ENCODE measurements at regions not wholly inside any gene's neighbourhood (a gene's known extent, or its start where the extent isn't known, plus 50 kb on each side); places are given as distances from the start of the nearest gene placed in this dataset.

DNA sequence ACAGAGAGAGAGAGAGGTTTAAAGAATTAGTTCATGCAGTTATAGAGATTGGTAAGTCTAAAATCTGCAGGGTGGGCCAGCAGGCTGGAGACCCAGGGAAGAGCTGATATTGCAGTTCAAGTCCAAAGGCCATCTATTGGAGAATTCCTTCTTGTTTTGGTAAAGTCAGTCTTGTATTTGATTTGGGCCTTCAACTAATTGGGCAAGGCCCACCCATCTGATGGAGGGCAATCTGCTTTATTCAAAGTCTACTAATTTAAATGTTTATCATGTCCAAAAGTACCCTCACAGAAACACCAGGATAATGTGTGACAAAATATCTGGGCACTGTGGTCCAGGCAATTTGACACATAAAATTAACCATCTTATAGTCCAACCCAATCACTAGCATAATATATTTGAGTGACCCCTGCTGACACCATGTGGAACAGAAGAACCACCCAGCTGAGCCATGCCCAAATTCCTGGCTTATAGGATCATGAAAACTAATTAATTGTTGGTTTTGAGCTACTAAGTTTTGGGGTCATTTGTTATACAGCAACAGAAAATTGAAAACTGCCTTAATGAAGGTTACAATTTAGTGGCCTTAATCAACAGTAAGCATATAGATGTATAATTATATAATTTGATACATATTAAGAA, 109.1 kb upstream of the PLXNC1 start (continued):
- TF ChIP-seq, protein P1, sequence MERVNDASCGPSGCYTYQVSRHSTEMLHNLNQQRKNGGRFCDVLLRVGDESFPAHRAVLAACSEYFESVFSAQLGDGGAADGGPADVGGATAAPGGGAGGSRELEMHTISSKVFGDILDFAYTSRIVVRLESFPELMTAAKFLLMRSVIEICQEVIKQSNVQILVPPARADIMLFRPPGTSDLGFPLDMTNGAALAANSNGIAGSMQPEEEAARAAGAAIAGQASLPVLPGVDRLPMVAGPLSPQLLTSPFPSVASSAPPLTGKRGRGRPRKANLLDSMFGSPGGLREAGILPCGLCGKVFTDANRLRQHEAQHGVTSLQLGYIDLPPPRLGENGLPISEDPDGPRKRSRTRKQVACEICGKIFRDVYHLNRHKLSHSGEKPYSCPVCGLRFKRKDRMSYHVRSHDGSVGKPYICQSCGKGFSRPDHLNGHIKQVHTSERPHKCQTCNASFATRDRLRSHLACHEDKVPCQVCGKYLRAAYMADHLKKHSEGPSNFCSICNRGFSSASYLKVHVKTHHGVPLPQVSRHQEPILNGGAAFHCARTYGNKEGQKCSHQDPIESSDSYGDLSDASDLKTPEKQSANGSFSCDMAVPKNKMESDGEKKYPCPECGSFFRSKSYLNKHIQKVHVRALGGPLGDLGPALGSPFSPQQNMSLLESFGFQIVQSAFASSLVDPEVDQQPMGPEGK (CRISPR knock-in tag; IDR thresholded peaks at IDR 0.05; ENCODE audit: borderline replicate concordance), result no peak

DNA sequence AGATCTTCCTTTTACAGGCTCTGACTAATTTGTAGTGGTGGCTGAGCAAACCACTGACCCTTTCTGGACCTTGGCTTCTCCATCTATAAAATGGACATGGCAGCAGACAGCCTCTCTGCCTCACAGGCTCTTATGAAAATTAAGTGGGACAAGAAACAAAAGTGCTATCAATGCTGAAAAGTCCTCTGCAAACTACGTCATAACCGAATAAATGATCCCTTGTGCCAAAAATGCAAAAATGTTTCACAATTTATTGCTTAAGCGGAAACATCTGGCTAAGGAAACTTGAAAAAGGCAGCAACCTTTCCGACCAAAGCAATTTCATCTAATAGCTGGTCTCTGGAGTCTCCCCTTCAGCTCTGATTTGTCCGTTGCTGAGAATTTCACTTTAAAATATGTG, 108.5 kb upstream of the PLXNC1 start:
- TF ChIP-seq, protein P2, sequence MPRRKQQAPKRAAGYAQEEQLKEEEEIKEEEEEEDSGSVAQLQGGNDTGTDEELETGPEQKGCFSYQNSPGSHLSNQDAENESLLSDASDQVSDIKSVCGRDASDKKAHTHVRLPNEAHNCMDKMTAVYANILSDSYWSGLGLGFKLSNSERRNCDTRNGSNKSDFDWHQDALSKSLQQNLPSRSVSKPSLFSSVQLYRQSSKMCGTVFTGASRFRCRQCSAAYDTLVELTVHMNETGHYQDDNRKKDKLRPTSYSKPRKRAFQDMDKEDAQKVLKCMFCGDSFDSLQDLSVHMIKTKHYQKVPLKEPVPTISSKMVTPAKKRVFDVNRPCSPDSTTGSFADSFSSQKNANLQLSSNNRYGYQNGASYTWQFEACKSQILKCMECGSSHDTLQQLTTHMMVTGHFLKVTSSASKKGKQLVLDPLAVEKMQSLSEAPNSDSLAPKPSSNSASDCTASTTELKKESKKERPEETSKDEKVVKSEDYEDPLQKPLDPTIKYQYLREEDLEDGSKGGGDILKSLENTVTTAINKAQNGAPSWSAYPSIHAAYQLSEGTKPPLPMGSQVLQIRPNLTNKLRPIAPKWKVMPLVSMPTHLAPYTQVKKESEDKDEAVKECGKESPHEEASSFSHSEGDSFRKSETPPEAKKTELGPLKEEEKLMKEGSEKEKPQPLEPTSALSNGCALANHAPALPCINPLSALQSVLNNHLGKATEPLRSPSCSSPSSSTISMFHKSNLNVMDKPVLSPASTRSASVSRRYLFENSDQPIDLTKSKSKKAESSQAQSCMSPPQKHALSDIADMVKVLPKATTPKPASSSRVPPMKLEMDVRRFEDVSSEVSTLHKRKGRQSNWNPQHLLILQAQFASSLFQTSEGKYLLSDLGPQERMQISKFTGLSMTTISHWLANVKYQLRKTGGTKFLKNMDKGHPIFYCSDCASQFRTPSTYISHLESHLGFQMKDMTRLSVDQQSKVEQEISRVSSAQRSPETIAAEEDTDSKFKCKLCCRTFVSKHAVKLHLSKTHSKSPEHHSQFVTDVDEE (CRISPR knock-in tag; IDR thresholded peaks at IDR 0.05), result no peak
- no peak for TF ChIP-seq OSR1 (CRISPR knock-in tag; IDR thresholded peaks at IDR 0.05)
- TF ChIP-seq, protein P3, sequence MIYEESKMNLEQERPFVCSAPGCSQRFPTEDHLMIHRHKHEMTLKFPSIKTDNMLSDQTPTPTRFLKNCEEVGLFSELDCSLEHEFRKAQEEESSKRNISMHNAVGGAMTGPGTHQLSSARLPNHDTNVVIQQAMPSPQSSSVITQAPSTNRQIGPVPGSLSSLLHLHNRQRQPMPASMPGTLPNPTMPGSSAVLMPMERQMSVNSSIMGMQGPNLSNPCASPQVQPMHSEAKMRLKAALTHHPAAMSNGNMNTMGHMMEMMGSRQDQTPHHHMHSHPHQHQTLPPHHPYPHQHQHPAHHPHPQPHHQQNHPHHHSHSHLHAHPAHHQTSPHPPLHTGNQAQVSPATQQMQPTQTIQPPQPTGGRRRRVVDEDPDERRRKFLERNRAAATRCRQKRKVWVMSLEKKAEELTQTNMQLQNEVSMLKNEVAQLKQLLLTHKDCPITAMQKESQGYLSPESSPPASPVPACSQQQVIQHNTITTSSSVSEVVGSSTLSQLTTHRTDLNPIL (CRISPR knock-in tag; IDR thresholded peaks at IDR 0.05; ENCODE audit: low read depth), result no peak
- no peak for TF ChIP-seq TOX (CRISPR knock-in tag; IDR thresholded peaks at IDR 0.05; ENCODE audit: borderline replicate concordance)
- TF ChIP-seq, protein P1 (CRISPR knock-in tag; IDR thresholded peaks at IDR 0.05; ENCODE audit: borderline replicate concordance), result no peak
- no peak for TF ChIP-seq BACH2 (CRISPR knock-in tag; IDR thresholded peaks at IDR 0.05; ENCODE audit: borderline replicate concordance)
- no peak for TF ChIP-seq ZFP30 (CRISPR knock-in tag; IDR thresholded peaks at IDR 0.05)
- TF ChIP-seq ZNF565 (CRISPR knock-in tag; conservative IDR thresholded peaks at IDR 0.05; ENCODE audit: low read depth), result no peak
- no peak for TF ChIP-seq GLIS3 (CRISPR knock-in tag; IDR thresholded peaks at IDR 0.05)
- no peak for TF ChIP-seq ISL1 (CRISPR knock-in tag; IDR thresholded peaks at IDR 0.05)
- no peak for TF ChIP-seq ESRRG (CRISPR knock-in tag; IDR thresholded peaks at IDR 0.05)
- TF ChIP-seq SNAI2 (CRISPR knock-in tag; IDR thresholded peaks at IDR 0.05), result no peak
- TF ChIP-seq ARNTL (CRISPR knock-in tag; IDR thresholded peaks at IDR 0.05; ENCODE audit: borderline replicate concordance, low read depth), result no peak
- no peak for TF ChIP-seq ZNF70 (CRISPR knock-in tag; IDR thresholded peaks at IDR 0.05)
- TF ChIP-seq PPARA (CRISPR knock-in tag; IDR thresholded peaks at IDR 0.05; ENCODE audit: borderline replicate concordance), result no peak
- no peak for TF ChIP-seq ZNF8 (CRISPR knock-in tag; IDR thresholded peaks at IDR 0.05)
- ATAC-seq, result no peak

DNA sequence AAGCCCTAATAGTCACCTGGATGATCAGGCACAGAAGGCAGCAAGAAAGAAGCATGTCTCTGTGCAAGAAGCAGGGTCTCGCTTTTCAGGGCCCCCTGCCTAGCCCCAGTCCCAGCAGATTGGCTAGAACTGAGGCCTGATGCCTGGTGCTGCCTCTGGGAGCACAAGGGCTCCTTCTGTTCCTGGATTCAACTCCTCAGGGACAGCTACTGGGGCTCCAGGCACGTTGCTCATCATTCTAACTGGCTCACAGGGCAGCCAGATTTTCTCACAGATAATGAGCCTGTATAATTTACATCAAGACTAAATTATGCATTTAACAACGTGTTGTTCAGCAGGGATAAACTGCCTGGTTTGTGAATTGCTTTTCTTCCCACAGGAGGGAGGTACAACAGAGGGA, 106.5 kb upstream of the PLXNC1 start:
- ATAC-seq, result no peak
- TF ChIP-seq ARNTL (CRISPR knock-in tag; IDR thresholded peaks at IDR 0.05; ENCODE audit: borderline replicate concordance, low read depth) (no peak), TOX (CRISPR knock-in tag; IDR thresholded peaks at IDR 0.05; ENCODE audit: borderline replicate concordance) (no peak), PPARA (CRISPR knock-in tag; IDR thresholded peaks at IDR 0.05; ENCODE audit: borderline replicate concordance) (no peak), ZNF565 (CRISPR knock-in tag; conservative IDR thresholded peaks at IDR 0.05; ENCODE audit: low read depth) (no peak), ZFP3 (CRISPR knock-in tag; IDR thresholded peaks at IDR 0.05) (no peak), ZNF8 (CRISPR knock-in tag; IDR thresholded peaks at IDR 0.05) (no peak), GLIS3 (CRISPR knock-in tag; IDR thresholded peaks at IDR 0.05) (no peak), TCF4 (CRISPR knock-in tag; IDR thresholded peaks at IDR 0.05; ENCODE audit: borderline replicate concordance) (no peak), CSDC2 (CRISPR knock-in tag; IDR thresholded peaks at IDR 0.05) (no peak)
- TF ChIP-seq, protein P1 (CRISPR knock-in tag; IDR thresholded peaks at IDR 0.05; ENCODE audit: borderline replicate concordance), result no peak
